ENCODE measurements at regions not wholly inside any gene's neighbourhood (a gene's known extent, or its start where the extent isn't known, plus 50 kb on each side); places are given as distances from the start of the nearest gene placed in this dataset.

- TF ChIP-seq EZH2 (IDR thresholded peaks at IDR 0.05; ENCODE audit: borderline replicate concordance, insufficient read depth, low read depth, low read length, poor library complexity, severe bottlenecking) (no peak), CTCF (IDR thresholded peaks at IDR 0.05) (no peak)
Observed at GRCh38 chr11:91261513-91261912, 963.1 kb upstream of the FAT3 start.
